IPS-18a (cell line): ENCODE measurements at regions not wholly inside any gene's neighbourhood (a gene's known extent, or its start where the extent isn't known, plus 50 kb on each side); places are given as distances from the start of the nearest gene placed in this dataset.
"Not testable (repeated sequence)": the region's sequence is repeated elsewhere in the genome, so short reads cannot be mapped to it uniquely, and the experiment has no call there.

ENCODE experiments used
- H3K27ac ChIP-seq: one replicate; pipeline ENCODE4 v1.5.1; 2013; ENCODE audit warnings: low read length
- H3K27me3 ChIP-seq: one replicate; pipeline ENCODE4 v1.6.1; 2013; ENCODE audit warnings: mild to moderate bottlenecking, low read length; ENCODE audit not compliant: control insufficient read depth, insufficient read depth
- H3K36me3 ChIP-seq: one replicate; pipeline ENCODE4 v1.6.1; 2013; ENCODE audit warnings: low read depth, low read length; ENCODE audit not compliant: control insufficient read depth
- H3K4me1 ChIP-seq: one replicate; pipeline ENCODE4 v1.6.1; 2013; ENCODE audit warnings: low read depth, low read length; ENCODE audit not compliant: control insufficient read depth
- H3K4me3 ChIP-seq: one replicate; pipeline ENCODE4 v1.5.1; 2013; ENCODE audit warnings: low read length
- H3K9ac ChIP-seq: one replicate; pipeline ENCODE4 v1.6.1; 2013; ENCODE audit warnings: mild to moderate bottlenecking, low read length, moderate library complexity
- H3K9me3 ChIP-seq: one replicate; pipeline ENCODE4 v1.6.1; 2013; ENCODE audit warnings: low read depth, low read length; ENCODE audit not compliant: control insufficient read depth

DNA sequence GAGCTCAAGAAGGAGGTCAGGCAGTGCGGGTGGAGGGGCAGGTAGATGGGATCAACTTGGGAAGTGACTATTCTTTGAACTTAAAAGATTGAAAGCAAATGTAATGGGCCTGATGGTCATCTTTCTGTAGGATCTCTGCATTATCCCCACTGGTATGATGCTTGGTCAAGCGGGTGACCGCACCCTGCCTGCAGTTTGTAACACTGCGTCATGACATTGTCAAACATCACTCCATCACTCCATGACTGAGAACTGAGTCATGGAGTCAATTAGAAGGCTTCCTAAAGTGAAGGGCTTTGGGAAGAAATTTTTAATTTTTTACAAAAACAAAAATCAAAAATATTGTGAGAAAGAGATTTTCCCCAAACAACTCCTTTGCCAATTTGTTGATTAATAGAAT, 62.4 kb upstream of the BMAL1 start:
- peaks cover 11% of the 10 kb centered on the region for H3K4me1 ChIP-seq
- H3K27ac ChIP-seq: no peak overlapping the region
- no peak overlapping the region for H3K9ac ChIP-seq
- H3K27me3 ChIP-seq: no peaks in the 10 kb centered on the region
- H3K9me3 ChIP-seq: no peaks in the 10 kb centered on the region
- no peak overlapping the region for H3K4me3 ChIP-seq
- H3K36me3 ChIP-seq: no peaks in the 10 kb centered on the region

DNA sequence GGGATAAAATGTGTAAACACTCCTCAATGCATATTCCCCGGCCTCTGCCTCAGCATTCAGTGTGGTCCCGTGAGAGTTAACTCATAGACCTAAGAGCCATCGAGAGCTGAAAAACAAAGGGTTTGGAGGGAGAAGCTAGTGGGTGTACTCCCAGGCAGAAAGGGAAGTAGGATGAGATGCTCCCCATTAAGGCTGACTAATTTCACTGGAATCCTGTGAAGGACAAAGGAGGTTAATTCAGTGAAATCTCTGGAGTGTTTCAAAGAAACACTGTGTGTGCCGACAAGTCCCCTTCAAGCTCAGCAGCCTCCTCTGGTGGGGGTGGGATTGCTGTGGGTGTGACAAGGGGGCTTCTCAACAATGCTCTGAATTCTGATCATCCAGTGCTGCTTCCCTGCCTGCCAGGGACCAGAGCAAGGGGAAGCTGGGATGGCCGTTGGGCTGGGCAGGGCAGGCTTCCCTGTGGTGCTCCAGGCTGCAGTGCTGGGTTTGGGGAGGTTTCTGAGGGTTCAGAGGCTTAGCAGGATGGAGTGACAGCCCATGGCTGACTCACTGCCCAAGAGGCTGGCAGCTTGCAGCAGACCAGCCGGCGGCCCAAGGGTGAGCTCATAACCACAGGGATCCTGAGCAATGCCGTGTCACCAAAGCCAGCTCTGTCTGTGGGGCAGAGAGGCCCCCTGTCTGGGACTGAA, 61.4 kb upstream of the BMAL1 start:
- Histone ChIP-seq H3K4me3 (no peak overlapping the region), H3K4me1 (peaks cover 11% of the 10 kb centered on the region), H3K9ac (no peak overlapping the region), H3K27me3 (no peaks in the 10 kb centered on the region), H3K9me3 (no peaks in the 10 kb centered on the region), H3K27ac (no peak overlapping the region), H3K36me3 (no peaks in the 10 kb centered on the region)

- Histone ChIP-seq H3K27me3 (no peaks in the 10 kb centered on the region), H3K9ac (no peak overlapping the region), H3K4me1 (peaks cover 11% of the 10 kb centered on the region), H3K9me3 (no peaks in the 10 kb centered on the region), H3K36me3 (no peaks in the 10 kb centered on the region), H3K27ac (no peak overlapping the region), H3K4me3 (no peak overlapping the region)
Measured at GRCh38 chr11:13216711-13217075, 60.9 kb upstream of the BMAL1 start.

DNA sequence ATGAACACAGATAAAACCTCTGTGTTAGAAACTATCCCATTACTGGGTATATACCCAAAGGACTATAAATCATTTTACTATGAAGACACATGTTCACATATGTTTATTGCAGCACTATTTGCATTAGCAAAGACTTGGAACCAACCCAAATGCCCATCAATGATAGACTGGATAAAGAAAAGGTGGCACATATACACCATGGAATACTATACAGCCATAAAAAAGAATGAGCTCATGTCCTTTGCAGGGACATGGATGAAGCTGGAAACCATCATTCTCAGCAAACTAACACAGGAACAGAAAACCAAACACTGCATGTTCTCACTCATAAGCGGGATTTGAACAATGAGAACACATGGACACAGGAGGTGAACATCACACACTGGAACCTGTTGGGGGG, 58.9 kb upstream of the BMAL1 start:
- H3K4me1 ChIP-seq: peaks cover 11% of the 10 kb centered on the region

DNA sequence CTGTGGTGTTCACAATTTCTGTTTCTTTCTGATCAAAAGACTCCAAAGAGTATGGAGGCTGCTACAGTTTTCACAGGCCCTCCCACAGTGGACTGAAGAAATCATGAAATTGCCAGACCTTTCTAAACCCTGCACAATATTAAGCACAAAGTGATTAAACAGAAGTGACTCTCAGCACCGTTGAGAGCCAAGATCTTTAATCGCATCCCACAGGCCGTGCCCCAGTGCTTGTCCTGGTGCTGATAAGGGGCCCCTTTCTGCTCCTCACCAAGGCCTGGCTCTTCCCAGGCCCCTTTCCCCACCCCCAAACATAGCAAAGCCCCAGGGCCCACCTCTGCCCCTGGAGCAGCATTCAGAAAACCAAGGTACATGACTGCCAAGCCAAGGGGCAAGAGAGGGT, 57.4 kb upstream of the BMAL1 start:
- Histone ChIP-seq H3K27ac (no peak overlapping the region), H3K27me3 (no peaks in the 10 kb centered on the region), H3K9ac (no peak overlapping the region), H3K36me3 (no peaks in the 10 kb centered on the region), H3K4me3 (no peak overlapping the region), H3K4me1 (peaks cover 11% of the 10 kb centered on the region), H3K9me3 (no peaks in the 10 kb centered on the region)

More for the DNA sequence above, 58.9 kb upstream of the BMAL1 start:
- H3K9me3 ChIP-seq, H3K27ac ChIP-seq, H3K27me3 ChIP-seq, H3K9ac ChIP-seq, H3K4me3 ChIP-seq, H3K36me3 ChIP-seq: not testable (repeated sequence)

- H3K27me3 ChIP-seq: no peaks in the 10 kb centered on the region
- H3K9me3 ChIP-seq: no peaks in the 10 kb centered on the region
- no peaks in the 10 kb centered on the region for H3K36me3 ChIP-seq
- H3K4me1 ChIP-seq: peaks cover 4% of the 10 kb centered on the region
- no peak overlapping the region for H3K9ac ChIP-seq
- H3K27ac ChIP-seq: no peak overlapping the region
- no peak overlapping the region for H3K4me3 ChIP-seq
Measured at GRCh38 chr11:13221722-13222121, 55.9 kb upstream of the BMAL1 start.

DNA sequence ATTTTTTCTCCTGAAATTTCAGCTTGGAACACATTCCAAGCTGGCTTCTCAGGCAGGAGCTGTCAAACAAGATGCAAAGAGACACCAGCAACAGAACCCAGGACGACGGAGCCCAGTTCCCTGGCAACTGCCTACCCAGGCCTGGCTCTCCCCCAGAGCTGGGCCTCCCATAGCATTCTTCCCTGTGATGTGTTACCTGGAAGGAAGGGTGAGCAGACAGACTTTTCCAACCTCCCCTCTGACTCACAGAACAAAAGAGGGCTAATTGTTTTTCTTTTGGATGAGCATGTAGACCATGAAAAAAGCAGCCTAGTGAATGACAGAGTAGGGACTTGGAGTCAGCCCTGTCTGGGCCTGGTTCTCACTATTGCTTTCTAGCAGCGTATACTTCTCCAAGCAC, 55.3 kb upstream of the BMAL1 start:
- Histone ChIP-seq H3K9me3 (no peaks in the 10 kb centered on the region), H3K36me3 (no peaks in the 10 kb centered on the region), H3K27me3 (no peaks in the 10 kb centered on the region), H3K27ac (no peak overlapping the region), H3K4me1 (no peaks in the 10 kb centered on the region), H3K4me3 (no peak overlapping the region), H3K9ac (no peak overlapping the region)

DNA sequence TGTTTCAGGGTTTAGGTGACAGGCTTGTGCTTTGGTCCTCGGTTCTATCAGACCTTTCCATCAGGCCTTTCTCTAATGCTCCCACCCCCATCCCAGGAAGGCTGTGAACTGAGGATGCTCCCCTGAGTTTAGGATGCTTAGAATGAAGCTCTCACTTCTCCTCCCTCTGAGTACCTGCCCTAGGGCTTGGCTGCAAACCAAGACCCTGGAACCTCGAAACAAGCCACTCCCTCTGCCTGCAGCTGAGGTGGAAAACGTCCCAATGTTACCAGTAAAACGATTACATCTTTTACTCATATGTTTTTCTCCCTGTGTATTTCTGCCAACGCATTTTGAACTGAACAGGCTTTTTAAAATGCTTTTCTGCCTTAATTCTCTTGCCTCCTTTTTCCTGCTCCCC, 54.5 kb upstream of the BMAL1 start:
- no peak overlapping the region for H3K4me3 ChIP-seq
- H3K27ac ChIP-seq: no peak overlapping the region
- H3K9me3 ChIP-seq: no peaks in the 10 kb centered on the region
- H3K27me3 ChIP-seq: no peaks in the 10 kb centered on the region
- no peaks in the 10 kb centered on the region for H3K4me1 ChIP-seq
- H3K36me3 ChIP-seq: no peaks in the 10 kb centered on the region
- H3K9ac ChIP-seq: no peak overlapping the region

DNA sequence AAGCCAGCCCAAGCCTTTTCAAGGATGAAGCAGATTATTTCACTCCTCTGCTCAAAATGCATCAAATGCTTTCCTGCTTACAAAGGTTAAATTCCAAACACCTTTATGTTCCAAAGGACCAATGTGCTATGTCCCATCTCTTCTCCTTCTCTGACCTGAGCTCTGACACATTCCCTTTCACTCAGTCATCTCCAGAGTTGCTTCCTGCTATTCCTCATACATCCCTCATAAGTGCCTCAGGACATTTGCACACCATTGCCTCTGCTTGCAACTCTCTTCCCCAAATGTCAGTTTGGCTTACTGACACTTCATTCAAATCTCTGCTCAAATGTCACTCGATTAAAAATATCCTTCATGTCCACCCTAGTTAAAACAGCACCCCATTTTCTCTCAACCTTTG, 53.3 kb upstream of the BMAL1 start:
- Histone ChIP-seq H3K4me1 (no peaks in the 10 kb centered on the region), H3K9me3 (no peaks in the 10 kb centered on the region), H3K9ac (no peak overlapping the region)

DNA sequence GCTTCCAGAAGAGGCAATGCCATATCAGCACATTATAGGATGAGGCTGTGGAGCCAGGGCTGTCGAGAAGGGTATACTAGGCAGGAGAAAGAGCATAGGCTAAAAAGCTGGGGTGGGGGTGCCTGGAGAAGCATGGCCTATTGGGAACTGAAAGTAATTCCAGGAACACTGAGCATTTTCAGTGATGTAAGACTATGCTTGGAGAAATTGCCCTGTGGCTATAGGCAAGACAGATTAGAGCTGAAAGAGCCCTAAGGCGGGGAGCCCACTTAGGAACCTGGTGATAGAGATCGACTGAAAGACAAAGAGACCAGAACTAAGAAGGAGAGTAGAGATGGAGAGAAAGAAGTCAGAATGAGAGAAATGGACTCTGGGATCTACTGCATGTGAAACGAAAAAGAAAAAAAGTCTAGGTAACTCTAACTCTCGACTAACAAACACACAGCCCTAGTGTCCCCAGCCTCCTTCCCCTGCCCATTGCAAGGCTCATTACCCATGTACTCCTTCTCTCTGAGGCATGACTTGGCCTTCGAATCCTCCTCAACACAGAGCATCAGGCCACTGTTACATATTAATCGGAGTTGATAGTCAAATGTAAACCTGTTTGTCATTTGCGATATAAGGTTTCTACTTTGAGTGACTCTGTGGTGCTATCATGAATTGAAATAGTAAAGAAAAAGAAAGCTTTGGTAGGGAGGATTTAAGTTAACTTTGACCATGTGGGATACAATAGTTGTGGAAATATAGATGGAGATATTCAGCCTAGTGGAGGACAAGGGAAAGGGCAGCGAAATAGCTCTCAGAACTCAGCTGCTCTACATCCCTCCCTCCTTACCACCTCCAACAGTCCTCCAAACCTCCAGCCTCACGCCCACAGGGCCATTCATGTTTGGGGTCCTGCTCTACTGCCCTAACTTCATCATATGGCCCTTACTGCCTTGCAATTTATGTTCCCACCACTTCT, 52.3 kb upstream of the BMAL1 start:
- Histone ChIP-seq H3K27me3 (no peaks in the 10 kb centered on the region), H3K4me3 (no peak overlapping the region), H3K9me3 (no peaks in the 10 kb centered on the region), H3K27ac (no peak overlapping the region), H3K9ac (no peak overlapping the region), H3K4me1 (no peaks in the 10 kb centered on the region), H3K36me3 (no peaks in the 10 kb centered on the region)

More for the DNA sequence above, 53.3 kb upstream of the BMAL1 start:
- H3K4me3 ChIP-seq: no peak overlapping the region
- no peak overlapping the region for H3K27ac ChIP-seq
- no peaks in the 10 kb centered on the region for H3K36me3 ChIP-seq
- H3K27me3 ChIP-seq: no peaks in the 10 kb centered on the region

DNA sequence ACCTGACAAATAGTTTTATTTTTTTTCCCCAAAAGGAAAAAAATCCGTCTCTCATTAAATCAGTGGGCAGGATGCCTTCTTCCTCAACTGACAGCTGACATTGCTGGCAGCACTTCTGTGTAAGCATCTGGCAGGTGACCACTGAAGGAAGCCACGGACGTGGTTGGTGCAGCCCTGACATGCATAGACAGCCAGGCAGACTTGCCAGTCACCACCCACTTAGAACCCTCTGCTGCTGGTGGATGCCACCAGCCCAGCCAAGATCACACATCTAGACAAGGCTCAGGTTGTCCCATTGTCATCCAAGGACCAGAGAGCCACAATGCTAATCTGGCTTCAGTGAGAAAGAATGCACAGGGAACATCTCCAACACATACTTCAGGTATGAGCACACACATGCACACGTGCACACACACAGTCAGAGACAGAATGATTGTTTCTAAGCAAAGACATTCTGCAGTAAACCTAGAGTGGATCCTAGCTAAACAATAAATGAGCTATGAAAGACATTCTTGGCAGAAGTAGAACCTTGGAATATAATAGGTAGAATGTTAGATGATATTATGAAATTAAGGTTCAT, 49.8 kb upstream of the BMAL1 start:
- no peaks in the 10 kb centered on the region for H3K4me1 ChIP-seq
- H3K9me3 ChIP-seq: no peaks in the 10 kb centered on the region
- H3K4me3 ChIP-seq: no peak overlapping the region
- no peaks in the 10 kb centered on the region for H3K27me3 ChIP-seq
- H3K27ac ChIP-seq: no peak overlapping the region
- H3K36me3 ChIP-seq: no peaks in the 10 kb centered on the region
- H3K9ac ChIP-seq: no peak overlapping the region
